ENCODE measurements at regions not wholly inside any gene's neighbourhood (a gene's known extent, or its start where the extent isn't known, plus 50 kb on each side); places are given as distances from the start of the nearest gene placed in this dataset.

GRCh38 chr11:11077898-11078297 lies 220.0 kb upstream of the ZBED5 start:
- H3K4me3 Mint-ChIP-seq = no peak overlapping the region
- no peaks in the 10 kb centered on the region for H3K4me1 Mint-ChIP-seq
- H3K36me3 Mint-ChIP-seq = no peaks in the 10 kb centered on the region
- H3K27me3 Mint-ChIP-seq = peaks cover 18% of the 10 kb centered on the region
- CTCF ChIA-PET = no interaction called here
- no peaks in the 10 kb centered on the region for H3K9me3 Mint-ChIP-seq (ENCODE audit: low read depth)
- H3K27ac Mint-ChIP-seq = no peak overlapping the region
- no peak for DNase-seq
- no peak for ATAC-seq

GRCh38 chr11:11076879-11077278 lies 219.0 kb upstream of the ZBED5 start:
- Mint-ChIP-seq H3K36me3 (no peaks in the 10 kb centered on the region), H3K27me3 (peaks cover 18% of the 10 kb centered on the region), H3K4me1 (no peaks in the 10 kb centered on the region), H3K4me3 (no peak overlapping the region), H3K9me3 (ENCODE audit: low read depth) (no peaks in the 10 kb centered on the region), H3K27ac (no peak overlapping the region)
- DNase-seq (no peak), ATAC-seq (no peak)
- CTCF ChIA-PET = no interaction called here

DNA sequence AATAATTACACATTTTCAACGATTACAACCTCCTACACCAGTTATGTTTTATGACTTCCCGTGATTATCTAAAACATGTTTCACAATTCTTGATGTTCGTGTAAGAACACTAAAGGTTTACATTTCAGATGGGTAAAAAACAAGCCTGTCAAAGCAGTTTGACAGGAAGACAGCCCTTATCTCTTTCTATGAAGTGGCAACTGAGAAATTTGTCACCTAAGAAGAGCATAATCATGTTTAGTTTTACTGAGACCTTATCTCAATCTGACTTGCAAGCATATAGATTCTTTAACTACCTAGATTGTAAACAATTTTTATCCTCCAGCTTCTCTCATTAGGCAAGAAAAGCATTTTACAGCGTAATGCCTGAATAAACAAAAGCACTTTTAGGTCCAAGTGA lies 218.4 kb upstream of the ZBED5 start:
- Mint-ChIP-seq H3K27me3 (peaks cover 20% of the 10 kb centered on the region), H3K4me1 (no peaks in the 10 kb centered on the region), H3K4me3 (no peak overlapping the region), H3K36me3 (no peaks in the 10 kb centered on the region), H3K9me3 (ENCODE audit: low read depth) (no peaks in the 10 kb centered on the region), H3K27ac (no peak overlapping the region)
- ATAC-seq (no peak), DNase-seq (no peak)
- CTCF ChIA-PET = no interaction called here

GRCh38 chr11:11075515-11076171 lies 217.8 kb upstream of the ZBED5 start:
- H3K27me3 Mint-ChIP-seq = peaks cover 20% of the 10 kb centered on the region
- H3K27ac Mint-ChIP-seq = no peak overlapping the region
- no peaks in the 10 kb centered on the region for H3K36me3 Mint-ChIP-seq
- H3K4me3 Mint-ChIP-seq = no peak overlapping the region
- no peaks in the 10 kb centered on the region for H3K9me3 Mint-ChIP-seq (ENCODE audit: low read depth)
- H3K4me1 Mint-ChIP-seq = no peaks in the 10 kb centered on the region
- no peak for ATAC-seq
- DNase-seq = no peak
- CTCF ChIA-PET = no interaction called here

- no peak overlapping the region for H3K4me3 Mint-ChIP-seq
- no peaks in the 10 kb centered on the region for H3K4me1 Mint-ChIP-seq
- CTCF ChIA-PET = no interaction called here
- no peak for ATAC-seq
- no peak overlapping the region for H3K27ac Mint-ChIP-seq
- DNase-seq = no peak
- H3K27me3 Mint-ChIP-seq = peaks cover 18% of the 10 kb centered on the region
- H3K9me3 Mint-ChIP-seq (ENCODE audit: low read depth) = no peaks in the 10 kb centered on the region
- H3K36me3 Mint-ChIP-seq = no peaks in the 10 kb centered on the region
Measured at GRCh38 chr11:11074686-11075335, 217.0 kb upstream of the ZBED5 start.

DNA sequence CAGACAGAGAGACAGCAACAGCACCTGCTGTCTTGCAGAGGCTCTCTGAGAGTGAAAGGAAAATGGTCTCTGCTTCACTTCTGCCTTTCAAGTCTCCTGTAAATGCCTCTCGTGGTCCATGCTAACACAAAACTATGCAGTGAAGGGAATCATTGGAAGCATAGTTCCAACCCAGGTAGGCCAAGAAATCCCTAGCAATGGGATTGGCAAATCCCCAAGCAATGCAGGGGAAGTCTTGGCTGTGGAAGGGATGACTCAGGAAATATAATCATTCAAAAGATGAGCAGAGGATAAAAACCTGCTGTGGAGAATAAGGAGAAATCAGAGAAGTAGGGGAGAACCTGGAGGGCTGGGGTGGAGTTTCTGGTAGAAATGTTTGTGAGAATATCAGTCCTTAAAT lies 216.1 kb upstream of the ZBED5 start:
- Mint-ChIP-seq H3K4me3 (no peak overlapping the region), H3K36me3 (no peaks in the 10 kb centered on the region)

DNA sequence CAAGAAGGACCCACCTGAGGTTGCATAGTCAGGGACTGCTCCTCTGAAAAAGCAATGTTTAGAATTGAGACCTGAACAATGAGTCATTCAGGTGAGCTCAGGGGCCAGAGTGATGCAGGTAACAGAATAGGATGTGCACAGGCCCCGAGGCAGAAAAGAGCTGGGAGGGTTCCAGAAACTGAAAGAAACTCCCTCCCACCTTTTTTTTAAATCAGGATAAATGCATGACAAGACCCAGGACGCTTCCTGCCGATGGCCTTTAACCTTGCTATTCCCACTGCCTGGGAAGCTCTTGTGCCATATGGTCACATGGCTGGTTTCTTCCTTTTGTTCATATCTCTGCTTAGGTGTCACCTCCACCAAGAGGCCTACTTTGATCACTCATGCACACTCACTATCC lies 214.2 kb upstream of the ZBED5 start:
- Mint-ChIP-seq H3K4me1 (no peaks in the 10 kb centered on the region), H3K36me3 (no peaks in the 10 kb centered on the region), H3K27ac (no peak overlapping the region), H3K4me3 (no peak overlapping the region), H3K9me3 (ENCODE audit: low read depth) (no peaks in the 10 kb centered on the region), H3K27me3 (peaks cover 5% of the 10 kb centered on the region)
- DNase-seq (no peak), ATAC-seq (no peak)
- CTCF ChIA-PET = no interaction called here

More for the DNA sequence above, 216.1 kb upstream of the ZBED5 start:
- H3K27ac Mint-ChIP-seq = no peak overlapping the region
- no peak for DNase-seq
- no peak for ATAC-seq
- CTCF ChIA-PET = no interaction called here
- H3K9me3 Mint-ChIP-seq (ENCODE audit: low read depth) = no peaks in the 10 kb centered on the region
- no peaks in the 10 kb centered on the region for H3K4me1 Mint-ChIP-seq
- H3K27me3 Mint-ChIP-seq = peaks cover 17% of the 10 kb centered on the region

GRCh38 chr11:11071486-11071885 lies 213.6 kb upstream of the ZBED5 start:
- no peak overlapping the region for H3K27ac Mint-ChIP-seq
- DNase-seq = no peak
- H3K27me3 Mint-ChIP-seq = peaks cover 2% of the 10 kb centered on the region
- no peaks in the 10 kb centered on the region for H3K9me3 Mint-ChIP-seq (ENCODE audit: low read depth)
- CTCF ChIA-PET = no interaction called here
- H3K4me1 Mint-ChIP-seq = no peaks in the 10 kb centered on the region
- ATAC-seq = no peak
- H3K36me3 Mint-ChIP-seq = no peaks in the 10 kb centered on the region
- H3K4me3 Mint-ChIP-seq = no peak overlapping the region

DNA sequence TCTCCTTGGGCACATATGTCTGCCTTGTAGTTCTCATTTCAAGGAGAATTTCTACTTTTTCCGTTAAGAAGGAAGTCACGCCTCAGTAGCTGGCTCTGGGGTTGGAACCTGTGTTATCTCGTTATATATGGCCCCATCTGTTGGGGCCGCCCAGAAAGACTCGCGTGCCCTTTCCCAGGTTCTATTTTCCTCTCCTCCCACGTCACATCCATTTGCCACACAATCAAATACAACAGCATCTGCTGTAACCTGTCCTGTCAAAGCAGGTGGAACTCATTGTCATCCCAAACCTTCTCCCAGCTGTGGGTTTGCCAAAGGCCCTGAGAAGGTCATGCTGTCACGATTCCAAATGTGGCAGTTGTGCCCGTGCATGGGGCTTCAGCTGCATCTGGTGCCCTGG lies 213.1 kb upstream of the ZBED5 start:
- ATAC-seq (no peak), DNase-seq (no peak)
- CTCF ChIA-PET = no interaction called here
- Mint-ChIP-seq H3K27me3 (peaks cover 2% of the 10 kb centered on the region), H3K9me3 (ENCODE audit: low read depth) (no peaks in the 10 kb centered on the region), H3K4me3 (no peak overlapping the region), H3K27ac (no peak overlapping the region), H3K4me1 (no peaks in the 10 kb centered on the region), H3K36me3 (no peaks in the 10 kb centered on the region)

DNA sequence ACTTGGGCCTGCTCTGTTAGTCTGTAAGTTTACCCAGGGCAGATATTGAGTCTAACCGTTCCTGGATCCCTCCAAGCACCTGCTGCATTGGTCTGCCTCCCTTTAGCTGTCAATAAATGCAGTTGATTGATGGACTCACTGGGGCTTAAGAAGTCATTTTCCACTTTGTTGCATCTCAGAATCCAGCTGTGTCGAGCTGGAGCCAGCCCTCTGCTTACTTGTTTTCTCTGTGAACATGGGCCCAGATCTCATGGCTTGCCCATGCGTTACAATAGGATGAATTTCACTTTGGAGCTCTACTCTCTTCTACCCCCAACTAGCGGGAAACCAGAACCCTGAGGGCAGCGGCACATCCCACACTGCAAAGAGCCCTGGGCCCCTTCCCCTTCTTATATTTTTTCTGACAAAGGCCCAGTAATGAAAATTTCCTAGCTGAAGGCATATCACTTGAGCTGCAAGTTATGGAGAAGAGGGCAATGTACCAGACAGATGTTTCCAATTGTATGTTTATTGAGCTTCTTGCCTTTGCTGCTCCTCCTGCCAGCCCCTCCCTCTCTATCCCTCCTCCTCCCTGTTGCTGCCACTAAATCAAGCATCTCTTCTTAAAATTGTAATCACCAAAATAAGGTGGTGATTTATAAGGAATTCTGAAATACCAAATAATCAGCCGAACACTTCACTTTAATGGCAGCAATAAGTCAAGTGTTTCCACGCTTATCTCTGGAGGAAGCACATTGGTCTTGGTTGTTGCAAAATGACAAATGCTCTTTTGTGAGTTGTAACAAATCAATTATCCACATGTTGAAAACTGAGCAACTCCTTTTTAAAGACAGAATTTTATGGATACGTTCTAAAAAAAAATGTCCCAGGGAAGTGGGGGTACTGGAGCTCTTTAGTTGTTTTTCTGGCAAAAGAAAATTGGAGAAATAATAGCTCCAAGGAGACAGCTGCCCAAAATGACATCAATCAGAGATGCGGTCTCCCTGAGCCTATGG lies 212.3 kb upstream of the ZBED5 start:
- Mint-ChIP-seq H3K36me3 (no peaks in the 10 kb centered on the region), H3K4me1 (no peaks in the 10 kb centered on the region), H3K27ac (no peak overlapping the region), H3K4me3 (no peak overlapping the region), H3K27me3 (peaks cover 2% of the 10 kb centered on the region), H3K9me3 (ENCODE audit: low read depth) (no peaks in the 10 kb centered on the region)
- CTCF ChIA-PET = interaction anchor here (2.7 kb wide), 1 partner anchor 42 kb away, joined by 7 read pairs; no protein-coding TSS in a partner anchor
- ATAC-seq (no peak), DNase-seq (no peak)

DNA sequence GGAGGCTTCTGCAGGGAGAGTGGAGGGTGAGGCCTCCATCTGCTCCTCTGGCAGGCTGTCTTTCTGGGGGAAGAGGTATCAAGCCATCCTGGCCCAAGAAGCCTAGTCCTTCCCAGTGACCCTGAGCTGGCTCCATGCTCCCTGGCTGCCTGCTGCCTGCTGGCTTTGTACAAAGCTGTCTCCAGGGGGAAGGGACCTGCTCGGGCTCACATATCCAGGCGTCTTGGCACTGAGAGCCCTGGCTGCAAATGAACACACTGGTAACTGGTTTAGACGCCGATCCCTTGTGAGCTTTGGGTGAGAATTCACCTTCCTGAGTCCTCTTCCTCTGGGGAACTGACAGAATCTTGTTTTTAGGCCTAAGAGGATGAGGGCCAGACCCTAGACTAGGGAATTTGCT lies 210.3 kb upstream of the ZBED5 start:
- H3K27me3 Mint-ChIP-seq = peaks cover 2% of the 10 kb centered on the region
- no peaks in the 10 kb centered on the region for H3K36me3 Mint-ChIP-seq
- ATAC-seq = no peak

DNA sequence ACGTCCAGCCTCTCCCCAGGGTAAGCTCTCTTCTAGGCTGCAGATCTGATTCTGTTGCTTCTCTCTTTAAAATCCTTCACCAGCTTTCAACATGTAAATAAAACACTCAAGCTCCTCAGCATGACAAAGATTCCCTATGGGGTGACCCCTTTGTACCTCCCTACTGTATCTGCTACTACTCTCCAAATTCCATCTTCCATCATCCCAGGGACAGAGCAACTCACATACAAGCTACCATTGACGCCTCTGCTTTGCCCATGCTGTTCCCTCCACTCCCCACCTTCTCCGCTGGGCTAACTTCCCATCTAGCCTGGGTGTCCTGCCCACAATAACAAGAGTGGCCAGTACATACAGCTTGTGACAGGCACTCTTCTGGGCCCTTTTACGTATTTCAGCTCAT lies 207.5 kb upstream of the ZBED5 start:
- no peak for ATAC-seq
- Mint-ChIP-seq H3K27me3 (no peaks in the 10 kb centered on the region), H3K36me3 (no peaks in the 10 kb centered on the region), H3K4me1 (no peaks in the 10 kb centered on the region), H3K4me3 (no peak overlapping the region), H3K27ac (no peak overlapping the region), H3K9me3 (ENCODE audit: low read depth) (no peaks in the 10 kb centered on the region)
- no peak for DNase-seq
- CTCF ChIA-PET = interaction anchor here (1.5 kb wide), 1 partner anchor 37 kb away, joined by 5 read pairs; no protein-coding TSS in a partner anchor

More for the DNA sequence above, 210.3 kb upstream of the ZBED5 start:
- no peaks in the 10 kb centered on the region for H3K4me1 Mint-ChIP-seq
- DNase-seq = no peak
- no peak overlapping the region for H3K4me3 Mint-ChIP-seq
- CTCF ChIA-PET = interaction anchor here (2.7 kb wide), 1 partner anchor 40 kb away, joined by 7 read pairs; no protein-coding TSS in a partner anchor
- no peaks in the 10 kb centered on the region for H3K9me3 Mint-ChIP-seq (ENCODE audit: low read depth)
- no peak overlapping the region for H3K27ac Mint-ChIP-seq

DNA sequence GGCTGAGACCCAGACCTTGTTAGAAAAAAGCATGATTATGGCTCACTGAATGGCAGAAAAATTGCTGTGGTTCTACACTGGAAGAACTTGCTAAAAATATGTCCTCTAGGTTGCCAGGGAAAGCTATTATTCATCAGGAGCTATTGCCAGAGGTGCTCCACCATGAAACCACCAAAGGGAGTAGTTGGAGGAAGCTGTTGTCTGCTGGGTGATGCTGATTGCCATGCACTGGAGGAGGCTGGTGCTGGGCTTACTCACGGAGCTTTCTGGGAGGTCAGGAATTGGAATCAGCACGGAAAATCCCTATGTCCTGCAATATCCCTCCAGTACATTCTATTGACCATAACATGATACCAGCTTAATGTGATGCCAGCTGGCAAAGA lies 199.6 kb upstream of the ZBED5 start:
- ATAC-seq (no peak), DNase-seq (no peak)
- CTCF ChIA-PET = interaction anchor here (1.1 kb wide), 1 partner anchor 28 kb away, joined by 4 read pairs; no protein-coding TSS in a partner anchor
- Mint-ChIP-seq H3K27ac (no peak overlapping the region), H3K36me3 (peaks cover 2% of the 10 kb centered on the region), H3K4me3 (no peak overlapping the region), H3K27me3 (peaks cover 11% of the 10 kb centered on the region), H3K9me3 (ENCODE audit: low read depth) (peaks cover 18% of the 10 kb centered on the region), H3K4me1 (no peaks in the 10 kb centered on the region)
